ENCODE measurements at regions not wholly inside any gene's neighbourhood (a gene's known extent, or its start where the extent isn't known, plus 50 kb on each side); places are given as distances from the start of the nearest gene placed in this dataset.

DNA sequence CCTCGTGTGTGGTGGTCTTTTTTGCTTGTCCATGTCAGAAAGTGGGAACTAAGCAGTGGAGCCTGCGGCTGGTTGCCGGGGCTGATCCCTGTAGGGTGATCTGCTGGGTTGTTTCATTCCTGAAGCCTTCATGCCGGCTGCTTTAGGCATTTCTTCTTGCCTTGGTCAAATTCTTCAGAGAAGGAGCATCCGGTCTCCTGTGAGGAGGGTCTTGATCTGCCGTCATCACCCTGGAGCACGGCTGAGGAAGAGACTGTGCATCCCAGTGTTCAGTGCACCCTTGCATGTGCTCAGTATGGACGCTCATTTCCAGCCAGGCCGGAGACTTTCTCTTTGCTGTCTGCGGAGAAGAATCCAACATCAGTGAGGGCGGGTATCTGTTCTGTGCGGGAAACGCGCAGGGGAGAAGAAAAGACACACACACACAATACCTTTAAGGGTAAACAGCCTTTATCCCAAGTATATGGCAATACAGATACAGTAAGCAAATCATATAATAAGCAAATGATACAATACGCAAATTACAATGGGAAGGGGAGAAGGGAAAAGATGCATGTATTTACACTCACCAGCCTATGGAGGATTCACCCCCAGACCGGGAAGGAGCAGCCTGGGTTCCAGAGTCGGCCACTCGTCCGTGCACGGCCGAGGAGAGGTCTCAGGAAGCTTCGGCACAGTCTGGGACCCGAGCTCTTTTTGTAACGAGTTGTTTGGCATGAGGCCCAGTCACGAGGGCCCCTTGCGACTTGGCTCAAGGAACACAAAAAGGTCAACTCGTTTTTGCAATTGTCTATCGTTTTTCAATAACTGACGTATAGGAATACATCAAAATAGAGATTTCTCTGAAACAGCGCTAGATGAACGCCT, 1366.8 kb upstream of the TMEM132C start:
- no peak for DNase-seq (ENCODE audit: low read depth)
- TF ChIP-seq MYC (IDR thresholded peaks at IDR 0.05; ENCODE audit: low read depth, low read length) (no peak), MAX (IDR thresholded peaks at IDR 0.05; ENCODE audit: low read depth, low read length) (no peak), POLR2A (IDR thresholded peaks at IDR 0.05; ENCODE audit: extremely low read depth, insufficient read length) (no peak)
- TF ChIP-seq, protein P1, sequence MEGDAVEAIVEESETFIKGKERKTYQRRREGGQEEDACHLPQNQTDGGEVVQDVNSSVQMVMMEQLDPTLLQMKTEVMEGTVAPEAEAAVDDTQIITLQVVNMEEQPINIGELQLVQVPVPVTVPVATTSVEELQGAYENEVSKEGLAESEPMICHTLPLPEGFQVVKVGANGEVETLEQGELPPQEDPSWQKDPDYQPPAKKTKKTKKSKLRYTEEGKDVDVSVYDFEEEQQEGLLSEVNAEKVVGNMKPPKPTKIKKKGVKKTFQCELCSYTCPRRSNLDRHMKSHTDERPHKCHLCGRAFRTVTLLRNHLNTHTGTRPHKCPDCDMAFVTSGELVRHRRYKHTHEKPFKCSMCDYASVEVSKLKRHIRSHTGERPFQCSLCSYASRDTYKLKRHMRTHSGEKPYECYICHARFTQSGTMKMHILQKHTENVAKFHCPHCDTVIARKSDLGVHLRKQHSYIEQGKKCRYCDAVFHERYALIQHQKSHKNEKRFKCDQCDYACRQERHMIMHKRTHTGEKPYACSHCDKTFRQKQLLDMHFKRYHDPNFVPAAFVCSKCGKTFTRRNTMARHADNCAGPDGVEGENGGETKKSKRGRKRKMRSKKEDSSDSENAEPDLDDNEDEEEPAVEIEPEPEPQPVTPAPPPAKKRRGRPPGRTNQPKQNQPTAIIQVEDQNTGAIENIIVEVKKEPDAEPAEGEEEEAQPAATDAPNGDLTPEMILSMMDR (IDR thresholded peaks at IDR 0.05; ENCODE audit: low read depth, low read length), result no peak
- H3K4me3 ChIP-seq (ENCODE audit: low read depth, low read length), result no peak overlapping the region

- TF ChIP-seq MAX (IDR thresholded peaks at IDR 0.05; ENCODE audit: low read depth, low read length) (no peak), MYC (IDR thresholded peaks at IDR 0.05; ENCODE audit: low read depth, low read length) (no peak), POLR2A (IDR thresholded peaks at IDR 0.05; ENCODE audit: extremely low read depth, insufficient read length) (no peak)
- TF ChIP-seq, protein P1 (IDR thresholded peaks at IDR 0.05; ENCODE audit: low read depth, low read length), result no peak
- H3K4me3 ChIP-seq (ENCODE audit: low read depth, low read length), result no peak overlapping the region
- no peak for DNase-seq (ENCODE audit: low read depth)
Measured at GRCh38 chr12:126903027-126903876, 1363.7 kb upstream of the TMEM132C start.

- H3K4me3 ChIP-seq (ENCODE audit: low read depth, low read length), result no peak overlapping the region
- no peak for DNase-seq (ENCODE audit: low read depth)
- TF ChIP-seq, protein P1 (IDR thresholded peaks at IDR 0.05; ENCODE audit: low read depth, low read length), result no peak
- TF ChIP-seq POLR2A (IDR thresholded peaks at IDR 0.05; ENCODE audit: extremely low read depth, insufficient read length) (no peak), MAX (IDR thresholded peaks at IDR 0.05; ENCODE audit: low read depth, low read length) (no peak), MYC (IDR thresholded peaks at IDR 0.05; ENCODE audit: low read depth, low read length) (no peak)
Measured at GRCh38 chr12:126905752-126906151, 1361.2 kb upstream of the TMEM132C start.

DNA sequence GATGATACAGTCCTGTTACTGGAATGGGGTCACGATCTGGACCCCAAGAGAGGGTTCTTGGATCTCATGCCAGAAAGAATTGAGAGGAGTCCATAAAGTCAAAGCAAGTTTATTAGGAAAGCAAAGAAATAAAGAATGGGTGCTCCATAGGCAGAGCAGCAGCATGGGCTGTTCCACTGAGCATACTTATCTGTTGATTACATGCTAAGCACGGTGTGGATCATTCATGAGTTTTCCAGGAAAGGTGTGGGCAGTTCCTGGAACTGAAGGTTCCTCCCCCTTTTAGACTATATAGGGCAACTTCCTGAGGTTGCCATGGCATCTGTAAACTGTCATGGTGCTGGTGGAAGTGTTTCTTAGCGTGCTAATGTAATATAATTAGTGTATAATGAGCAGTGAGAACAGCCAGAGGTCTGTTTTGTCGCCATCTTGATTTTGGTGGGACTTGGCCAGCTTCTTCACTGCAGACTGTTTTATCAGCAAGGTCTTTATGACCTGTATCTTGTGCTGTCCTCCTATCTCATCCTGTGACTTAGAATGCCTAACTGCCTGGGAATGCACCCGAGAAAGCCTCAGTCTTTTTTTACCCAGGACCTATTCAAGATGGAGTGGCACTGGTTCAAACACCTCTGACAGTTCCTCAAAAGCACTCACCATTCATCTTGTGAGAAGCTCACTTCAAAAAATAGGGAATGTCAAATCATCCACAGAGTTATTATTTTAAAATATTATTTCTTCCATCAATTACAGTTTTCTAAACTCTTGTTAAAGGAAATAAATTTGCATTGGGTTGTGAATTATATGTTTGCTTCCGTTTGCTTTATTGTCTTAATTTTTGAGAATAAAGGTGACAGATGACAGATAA, 1358.8 kb upstream of the TMEM132C start:
- H3K4me3 ChIP-seq (ENCODE audit: low read depth, low read length), result no peak overlapping the region
- TF ChIP-seq MYC (IDR thresholded peaks at IDR 0.05; ENCODE audit: low read depth, low read length), result no peak
- TF ChIP-seq, protein P1 (IDR thresholded peaks at IDR 0.05; ENCODE audit: low read depth, low read length), result no peak
- TF ChIP-seq MAX (IDR thresholded peaks at IDR 0.05; ENCODE audit: low read depth, low read length), result no peak
- no peak for TF ChIP-seq POLR2A (IDR thresholded peaks at IDR 0.05; ENCODE audit: extremely low read depth, insufficient read length)
- DNase-seq (ENCODE audit: low read depth), result no peak

- TF ChIP-seq POLR2A (IDR thresholded peaks at IDR 0.05; ENCODE audit: extremely low read depth, insufficient read length) (no peak), MYC (IDR thresholded peaks at IDR 0.05; ENCODE audit: low read depth, low read length) (no peak), MAX (IDR thresholded peaks at IDR 0.05; ENCODE audit: low read depth, low read length) (no peak)
- TF ChIP-seq, protein P1 (IDR thresholded peaks at IDR 0.05; ENCODE audit: low read depth, low read length), result no peak
- no peak overlapping the region for H3K4me3 ChIP-seq (ENCODE audit: low read depth, low read length)
- DNase-seq (ENCODE audit: low read depth), result no peak
Measured at GRCh38 chr12:126908765-126909142, 1358.2 kb upstream of the TMEM132C start.
